A549 (cell line): ENCODE measurements at regions not wholly inside any gene's neighbourhood (a gene's known extent, or its start where the extent isn't known, plus 50 kb on each side); places are given as distances from the start of the nearest gene placed in this dataset.

Experiments
- ATAC-seq, 2 experiments: fragments of 200-7000 bp in 1 of 2; fragments of >200 bp in 1 of 2; cut with Nextera tagmentation in 1 of 2; cut with Tn5 transposase in 1 of 2; 3 replicates each; pipeline versions ENCODE4 v1.8.0 to v1.9.1; 2018 to 2020; ENCODE audit warnings: mild to moderate bottlenecking in 1 of 2, moderate library complexity in 1 of 2
- CTCF ChIA-PET: fragments of 300-600 bp; sonication (Branson Sonifier 250); formaldehyde crosslinking; extraction: SDS; loops from one replicate; lab custom pipeline; 2021; ENCODE audit warnings: antibody characterized with exemption, inconsistent platforms; lab: Yijun Ruan, JAX
- POLR2A ChIA-PET: fragments of 350-600 bp; formaldehyde crosslinking; extraction: SDS; loops from one replicate; lab custom pipeline; 2021; ENCODE audit warnings: antibody characterized with exemption, inconsistent platforms; lab: Yijun Ruan, JAX
- DNase-seq, 2 experiments: peaks; one replicate each; pipeline versions ENCODE4 v3.0.0 to v3.0.0-alpha.2; 2011 to 2016; ENCODE audit warnings: low read depth in 1 of 2, low spot score in 1 of 2
- FAIRE-seq: peaks from 2 replicates; lab custom pipeline; 2011; peaks lifted over from hg19 to GRCh38; lab: Jason Lieb, UNC
- H3K27ac ChIP-seq, 2 experiments: fragments of >200 bp; sonication (Bioruptor Twin); formaldehyde crosslinking; 3 replicates each; pipeline ENCODE4 v1.5.1; 2016 to 2017
- H3K4me1 ChIP-seq: fragments of >200 bp; sonication (Bioruptor Twin); formaldehyde crosslinking; 3 replicates; pipeline ENCODE4 v1.6.1; 2016
- H3K4me2 ChIP-seq: fragments of >200 bp; sonication (Bioruptor Twin); formaldehyde crosslinking; 3 replicates; pipeline ENCODE4 v1.6.1; 2016
- H3K4me3 ChIP-seq: fragments of >200 bp; sonication (Bioruptor Twin); formaldehyde crosslinking; 3 replicates; pipeline ENCODE4 v1.5.1; 2016
- H3K9me3 ChIP-seq: fragments of >200 bp; sonication (Bioruptor Twin); formaldehyde crosslinking; 3 replicates; pipeline ENCODE4 v1.6.1; 2016
- CBX8 ChIP-seq: fragments of 200-600 bp; sonication (generic); IDR thresholded peaks from 2 replicates; pipeline ENCODE4 v1.6.1; 2016
- EHMT2 ChIP-seq: fragments of 200-600 bp; sonication (generic); IDR thresholded peaks from 2 replicates; pipeline ENCODE4 v1.6.1; 2016; ENCODE audit warnings: antibody characterized with exemption, low read depth, mild to moderate bottlenecking, moderate library complexity
- ESRRA ChIP-seq: fragments of 150-350 bp; IDR thresholded peaks from 2 replicates; pipeline ENCODE4 v1.6.1; 2014; ENCODE audit warnings: mild to moderate bottlenecking, low read length, borderline replicate concordance
- FOSL2 ChIP-seq, 2 experiments: fragments of 450-650 bp in 1 of 2; fragments of >200 bp in 1 of 2; sonication (Bioruptor Twin) in 1 of 2; formaldehyde crosslinking; IDR thresholded peaks; 2 replicates each; pipeline versions ENCODE4 v1.5.0 to v1.6.1; 2016 to 2020; ENCODE audit warnings: mild to moderate bottlenecking in 1 of 2, moderate library complexity in 1 of 2
- FOXS1 ChIP-seq: fragments of 250-450 bp; sonication (Bioruptor Pico); IDR thresholded peaks from 2 replicates; pipeline ENCODE4 v1.5.0; 2020; ENCODE audit warnings: mild to moderate bottlenecking, moderate library complexity
- HDAC2 ChIP-seq: fragments of 200-600 bp; sonication (generic); IDR thresholded peaks from 2 replicates; pipeline ENCODE4 v1.6.1; 2016
- HOXB5 ChIP-seq: fragments of 250-450 bp; sonication (Bioruptor Pico); IDR thresholded peaks from 2 replicates; pipeline ENCODE4 v1.5.0; 2020; ENCODE audit warnings: mild to moderate bottlenecking, moderate library complexity
- MAFK ChIP-seq: fragments of 450-650 bp; IDR thresholded peaks from 2 replicates; pipeline ENCODE4 v1.6.1; 2014; ENCODE audit not compliant: partially characterized antibody
- NFE2L2 ChIP-seq: fragments of 150-350 bp; conservative IDR thresholded peaks from 2 replicates; pipeline ENCODE4 v1.6.1; 2014; ENCODE audit warnings: low read length
- NPAS2 ChIP-seq: fragments of 250-450 bp; sonication (Bioruptor Pico); IDR thresholded peaks from 2 replicates; pipeline ENCODE4 v1.8.0; 2022; ENCODE audit warnings: mild to moderate bottlenecking, moderate library complexity, borderline replicate concordance
- POLR2A ChIP-seq: IDR thresholded peaks from 2 replicates; pipeline ENCODE4 v1.6.1; 2012; ENCODE audit warnings: mild to moderate bottlenecking, low read length
- POLR2AphosphoS2 ChIP-seq: conservative IDR thresholded peaks from 2 replicates; pipeline ENCODE4 v1.6.1; 2012; ENCODE audit warnings: low read length, improper control_type of control experiment, inconsistent platforms
- ZSCAN20 ChIP-seq: fragments of 250-450 bp; sonication (Bioruptor Pico); IDR thresholded peaks from 2 replicates; pipeline ENCODE4 v1.8.0; 2022; ENCODE audit warnings: mild to moderate bottlenecking, moderate library complexity
- WGBS: methylation state at CpG from one replicate; pipeline ENCODE4 v1.1.6; 2017; ENCODE audit errors: missing lambda C conversion rate; 5-methylcytosine and 5-hydroxymethylcytosine counted together
- TF ChIP-seq, protein P1 (sequence below): IDR thresholded peaks from 2 replicates; pipeline ENCODE4 v1.6.1; 2012; ENCODE audit warnings: low read depth, borderline replicate concordance
- TF ChIP-seq, protein P2 (sequence below): fragments of 450-650 bp; IDR thresholded peaks from 2 replicates; pipeline ENCODE4 v1.6.1; 2014; ENCODE audit warnings: antibody characterized with exemption
- TF ChIP-seq, protein P3 (sequence below): fragments of 150-350 bp; IDR thresholded peaks from 2 replicates; pipeline ENCODE4 v1.6.1; 2014; ENCODE audit warnings: low read depth, mild to moderate bottlenecking, low read length
- TF ChIP-seq, protein P4 (sequence below): fragments of >200 bp; sonication (Bioruptor Twin); formaldehyde crosslinking; IDR thresholded peaks from 3 replicates; pipeline ENCODE4 v1.5.1; 2016
- TF ChIP-seq, protein P5 (sequence below): fragments of >200 bp; sonication (Bioruptor Twin); formaldehyde crosslinking; IDR thresholded peaks from 3 replicates; pipeline ENCODE4 v1.6.1; 2016

DNA sequence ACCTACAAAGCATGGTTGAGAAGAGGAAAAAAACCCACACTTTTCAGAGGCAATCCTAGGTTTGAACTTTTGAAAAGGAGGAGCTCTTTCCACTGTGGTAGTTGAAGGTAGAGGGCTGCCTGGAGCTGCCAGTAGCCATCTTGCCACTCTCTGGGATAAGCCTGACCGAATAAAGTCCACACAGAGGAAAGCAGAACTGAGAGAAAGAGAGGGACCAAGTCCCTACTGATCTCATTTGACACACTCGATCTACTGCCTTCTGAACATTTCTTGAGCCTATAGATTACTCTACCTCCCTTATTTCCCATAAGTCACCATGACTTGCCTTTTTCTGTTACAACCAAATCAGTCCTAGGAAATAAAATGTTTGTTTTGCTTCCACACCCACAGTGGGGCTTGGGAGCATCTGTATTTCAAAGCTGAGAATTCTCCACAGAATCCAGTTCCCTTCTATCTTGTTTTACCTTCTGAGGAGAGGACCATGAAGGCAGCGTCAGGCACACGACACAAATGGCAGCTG lies 147.0 kb upstream of the PTPRK start:
- Histone ChIP-seq H3K4me3 (no peak overlapping the region), H3K4me2 (no peak overlapping the region), H3K27ac (0 out of 6 replicates have a peak overlapping the region, but pooled peaks of 1 of the 2 experiments have one; percentile 26), H3K9me3 (no peaks in the 10 kb centered on the region), H3K4me1 (no peaks in the 10 kb centered on the region)
- ATAC-seq (no peak), FAIRE-seq (no peak), DNase-seq (no peak)
- CTCF ChIA-PET: no interaction called here
- POLR2A ChIA-PET: no interaction called here
- TF ChIP-seq HDAC2 (no peak), ZSCAN20 (CRISPR knock-in tag) (no peak), FOXS1 (CRISPR knock-in tag) (no peak), HOXB5 (CRISPR knock-in tag) (no peak), NPAS2 (no peak), MAFK (peak; percentile 31), POLR2AphosphoS2 (no peak), FOSL2 (IDR thresholded peaks at IDR 0.05) (no peak), FOSL2 (CRISPR knock-in tag; IDR thresholded peaks at IDR 0.05) (no peak), POLR2A (no peak), NFE2L2 (peak; percentile 76), EHMT2 (no peak)
- TF ChIP-seq, protein P1, sequence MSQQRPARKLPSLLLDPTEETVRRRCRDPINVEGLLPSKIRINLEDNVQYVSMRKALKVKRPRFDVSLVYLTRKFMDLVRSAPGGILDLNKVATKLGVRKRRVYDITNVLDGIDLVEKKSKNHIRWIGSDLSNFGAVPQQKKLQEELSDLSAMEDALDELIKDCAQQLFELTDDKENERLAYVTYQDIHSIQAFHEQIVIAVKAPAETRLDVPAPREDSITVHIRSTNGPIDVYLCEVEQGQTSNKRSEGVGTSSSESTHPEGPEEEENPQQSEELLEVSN: no peak
- TF ChIP-seq, protein P2, sequence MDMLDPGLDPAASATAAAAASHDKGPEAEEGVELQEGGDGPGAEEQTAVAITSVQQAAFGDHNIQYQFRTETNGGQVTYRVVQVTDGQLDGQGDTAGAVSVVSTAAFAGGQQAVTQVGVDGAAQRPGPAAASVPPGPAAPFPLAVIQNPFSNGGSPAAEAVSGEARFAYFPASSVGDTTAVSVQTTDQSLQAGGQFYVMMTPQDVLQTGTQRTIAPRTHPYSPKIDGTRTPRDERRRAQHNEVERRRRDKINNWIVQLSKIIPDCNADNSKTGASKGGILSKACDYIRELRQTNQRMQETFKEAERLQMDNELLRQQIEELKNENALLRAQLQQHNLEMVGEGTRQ: no peak
- TF ChIP-seq, protein P3, sequence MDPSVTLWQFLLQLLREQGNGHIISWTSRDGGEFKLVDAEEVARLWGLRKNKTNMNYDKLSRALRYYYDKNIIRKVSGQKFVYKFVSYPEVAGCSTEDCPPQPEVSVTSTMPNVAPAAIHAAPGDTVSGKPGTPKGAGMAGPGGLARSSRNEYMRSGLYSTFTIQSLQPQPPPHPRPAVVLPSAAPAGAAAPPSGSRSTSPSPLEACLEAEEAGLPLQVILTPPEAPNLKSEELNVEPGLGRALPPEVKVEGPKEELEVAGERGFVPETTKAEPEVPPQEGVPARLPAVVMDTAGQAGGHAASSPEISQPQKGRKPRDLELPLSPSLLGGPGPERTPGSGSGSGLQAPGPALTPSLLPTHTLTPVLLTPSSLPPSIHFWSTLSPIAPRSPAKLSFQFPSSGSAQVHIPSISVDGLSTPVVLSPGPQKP: no peak
- 79% methylated on average over 4 of the region's 4 CpGs for WGBS

DNA sequence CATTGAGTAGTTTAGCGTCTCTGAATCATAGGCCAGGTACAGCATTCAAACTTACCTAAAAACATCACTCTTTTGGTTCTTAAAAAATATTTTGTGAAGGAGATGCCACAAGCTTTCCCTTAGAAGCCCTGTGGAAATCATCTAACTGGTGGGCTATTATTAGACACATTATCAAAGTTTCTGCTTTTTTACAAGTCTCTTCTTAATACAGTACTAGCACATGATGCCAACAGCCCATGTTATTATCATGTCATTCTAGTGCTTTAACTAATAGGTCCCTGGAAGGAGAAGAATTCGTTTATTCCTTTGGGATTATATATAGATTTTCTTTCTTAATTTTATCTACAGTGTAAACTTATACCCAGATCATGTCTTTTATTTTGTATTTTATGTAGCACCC lies 146.0 kb upstream of the PTPRK start:
- Histone ChIP-seq H3K4me3 (no peak overlapping the region), H3K27ac (no peak overlapping the region), H3K4me2 (no peak overlapping the region), H3K9me3 (no peaks in the 10 kb centered on the region), H3K4me1 (no peaks in the 10 kb centered on the region)
- ChIA-PET CTCF (no interaction called here), POLR2A (no interaction called here)
- WGBS: 45% methylated on average over 2 of the region's 2 CpGs
- no peak for ATAC-seq
- FAIRE-seq: no peak
- DNase-seq: no peak
- TF ChIP-seq EHMT2: no peak
- TF ChIP-seq, protein P2: no peak
- TF ChIP-seq CBX8: no peak
- TF ChIP-seq, protein P3: no peak
- TF ChIP-seq, protein P4, sequence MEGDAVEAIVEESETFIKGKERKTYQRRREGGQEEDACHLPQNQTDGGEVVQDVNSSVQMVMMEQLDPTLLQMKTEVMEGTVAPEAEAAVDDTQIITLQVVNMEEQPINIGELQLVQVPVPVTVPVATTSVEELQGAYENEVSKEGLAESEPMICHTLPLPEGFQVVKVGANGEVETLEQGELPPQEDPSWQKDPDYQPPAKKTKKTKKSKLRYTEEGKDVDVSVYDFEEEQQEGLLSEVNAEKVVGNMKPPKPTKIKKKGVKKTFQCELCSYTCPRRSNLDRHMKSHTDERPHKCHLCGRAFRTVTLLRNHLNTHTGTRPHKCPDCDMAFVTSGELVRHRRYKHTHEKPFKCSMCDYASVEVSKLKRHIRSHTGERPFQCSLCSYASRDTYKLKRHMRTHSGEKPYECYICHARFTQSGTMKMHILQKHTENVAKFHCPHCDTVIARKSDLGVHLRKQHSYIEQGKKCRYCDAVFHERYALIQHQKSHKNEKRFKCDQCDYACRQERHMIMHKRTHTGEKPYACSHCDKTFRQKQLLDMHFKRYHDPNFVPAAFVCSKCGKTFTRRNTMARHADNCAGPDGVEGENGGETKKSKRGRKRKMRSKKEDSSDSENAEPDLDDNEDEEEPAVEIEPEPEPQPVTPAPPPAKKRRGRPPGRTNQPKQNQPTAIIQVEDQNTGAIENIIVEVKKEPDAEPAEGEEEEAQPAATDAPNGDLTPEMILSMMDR: no peak
- TF ChIP-seq, protein P5, sequence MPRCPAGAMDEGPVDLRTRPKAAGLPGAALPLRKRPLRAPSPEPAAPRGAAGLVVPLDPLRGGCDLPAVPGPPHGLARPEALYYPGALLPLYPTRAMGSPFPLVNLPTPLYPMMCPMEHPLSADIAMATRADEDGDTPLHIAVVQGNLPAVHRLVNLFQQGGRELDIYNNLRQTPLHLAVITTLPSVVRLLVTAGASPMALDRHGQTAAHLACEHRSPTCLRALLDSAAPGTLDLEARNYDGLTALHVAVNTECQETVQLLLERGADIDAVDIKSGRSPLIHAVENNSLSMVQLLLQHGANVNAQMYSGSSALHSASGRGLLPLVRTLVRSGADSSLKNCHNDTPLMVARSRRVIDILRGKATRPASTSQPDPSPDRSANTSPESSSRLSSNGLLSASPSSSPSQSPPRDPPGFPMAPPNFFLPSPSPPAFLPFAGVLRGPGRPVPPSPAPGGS: no peak
- TF ChIP-seq ESRRA: no peak
